GM19351 (cell line): ENCODE measurements at regions not wholly inside any gene's neighbourhood (a gene's known extent, or its start where the extent isn't known, plus 50 kb on each side); places are given as distances from the start of the nearest gene placed in this dataset.
"Not testable (repeated sequence)": the region's sequence is repeated elsewhere in the genome, so short reads cannot be mapped to it uniquely, and the experiment has no call there.

ENCODE experiments used
- ATAC-seq: cut with Tn5 transposase; IDR thresholded peaks from one replicate; pipeline ENCODE4 v1.9.1; 2021; ENCODE audit warnings: mild to moderate bottlenecking, moderate library complexity; ENCODE audit not compliant: unreplicated experiment

DNA sequence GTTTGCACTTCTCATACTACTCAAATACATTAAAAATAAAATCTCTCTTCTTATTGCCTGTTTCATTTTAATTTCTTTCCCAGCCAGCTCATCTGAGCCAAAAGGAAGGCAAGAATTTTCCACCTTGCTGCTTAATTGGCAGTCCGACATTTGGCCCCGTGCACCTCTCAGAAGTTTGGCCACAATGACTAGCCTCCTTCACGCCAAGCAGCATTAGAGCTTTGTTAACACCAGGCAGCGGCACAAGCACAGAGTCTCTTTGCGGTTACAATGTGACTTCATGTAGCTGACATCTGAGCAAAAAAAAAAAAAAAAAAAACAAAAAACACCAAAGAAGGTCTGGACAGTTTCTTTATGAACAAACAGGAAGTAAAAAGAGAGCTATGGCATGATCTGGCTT is 248.9 kb downstream of the OSR1 start:
- no peak for ATAC-seq

DNA sequence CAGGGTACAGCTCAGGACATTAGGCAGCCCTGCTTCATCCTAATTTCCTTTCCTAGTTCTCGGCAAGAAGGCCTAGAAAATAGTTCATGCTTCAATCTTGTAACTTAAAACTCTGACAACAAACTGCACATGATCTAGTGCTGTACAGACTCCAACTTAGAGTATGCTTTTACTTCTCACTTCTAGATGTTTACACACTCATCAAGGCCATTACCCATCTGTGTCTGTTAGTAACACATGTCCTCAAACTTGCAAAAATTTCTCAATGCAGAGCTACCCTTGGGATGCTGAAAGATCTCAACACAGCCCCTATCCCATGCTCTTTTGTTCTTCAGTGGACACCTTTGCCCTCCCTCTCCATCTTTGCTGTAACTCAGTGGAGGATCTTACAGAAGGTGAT is 252.0 kb downstream of the OSR1 start:
- no peak for ATAC-seq

GRCh38 chr2:19104503-19104902 is 253.9 kb downstream of the OSR1 start:
- no peak for ATAC-seq

DNA sequence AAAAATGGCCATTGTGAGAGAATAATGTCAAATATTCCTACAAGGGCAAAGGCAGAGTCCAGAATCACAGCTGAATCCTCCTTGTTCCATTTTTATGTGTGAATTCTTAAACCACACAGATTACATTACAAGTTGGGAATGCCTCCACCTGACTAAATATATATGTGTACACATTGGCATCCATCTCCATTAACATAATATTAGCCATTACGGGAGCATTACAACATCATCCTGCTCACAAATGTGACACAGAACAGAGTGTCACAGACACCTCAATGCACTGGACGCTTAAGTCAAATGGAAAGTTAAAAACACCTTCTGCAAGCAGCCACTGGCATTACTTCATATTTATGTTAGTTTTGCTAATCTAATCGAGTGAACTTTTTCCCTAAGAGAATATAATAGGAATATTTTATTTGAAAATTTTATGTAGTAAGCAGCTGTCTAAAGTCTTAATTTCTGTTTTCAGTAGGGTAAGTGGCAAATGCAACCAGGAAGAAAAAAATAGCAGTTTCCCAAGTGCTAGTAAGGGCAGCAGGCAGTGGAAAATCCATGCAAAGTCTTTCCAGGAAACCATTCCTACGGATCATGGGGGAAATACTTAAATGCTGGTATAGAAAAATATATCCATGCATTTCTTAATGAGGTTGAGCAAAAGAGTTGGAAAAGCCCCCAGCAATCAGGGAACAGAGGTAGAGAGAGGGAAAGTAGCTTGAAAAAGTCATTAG is 255.6 kb downstream of the OSR1 start:
- ATAC-seq = no peak

- ATAC-seq = no peak
Measured at GRCh38 chr2:19101968-19102367, 256.5 kb downstream of the OSR1 start.

- ATAC-seq = no peak
Measured at GRCh38 chr2:19100570-19100969, 257.9 kb downstream of the OSR1 start.

DNA sequence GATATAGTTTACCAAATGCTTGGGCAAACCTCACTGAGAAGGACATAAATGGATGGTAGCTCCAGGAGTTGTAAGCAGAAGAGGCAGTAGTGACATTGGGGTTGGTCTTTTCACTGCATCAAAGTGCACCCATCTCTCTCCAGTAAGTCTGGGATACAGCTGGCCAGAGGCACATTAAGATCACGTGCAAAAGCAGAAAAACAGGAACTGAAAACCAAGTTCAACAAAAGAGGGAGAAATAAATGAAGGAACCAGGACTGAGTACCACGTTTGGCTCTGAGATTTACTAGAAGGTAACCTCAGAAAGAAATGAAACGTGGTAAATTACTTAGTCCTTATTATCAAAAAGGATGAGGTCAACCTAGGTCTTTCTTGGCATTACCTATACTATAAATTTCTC is 259.2 kb downstream of the OSR1 start:
- no peak for ATAC-seq

DNA sequence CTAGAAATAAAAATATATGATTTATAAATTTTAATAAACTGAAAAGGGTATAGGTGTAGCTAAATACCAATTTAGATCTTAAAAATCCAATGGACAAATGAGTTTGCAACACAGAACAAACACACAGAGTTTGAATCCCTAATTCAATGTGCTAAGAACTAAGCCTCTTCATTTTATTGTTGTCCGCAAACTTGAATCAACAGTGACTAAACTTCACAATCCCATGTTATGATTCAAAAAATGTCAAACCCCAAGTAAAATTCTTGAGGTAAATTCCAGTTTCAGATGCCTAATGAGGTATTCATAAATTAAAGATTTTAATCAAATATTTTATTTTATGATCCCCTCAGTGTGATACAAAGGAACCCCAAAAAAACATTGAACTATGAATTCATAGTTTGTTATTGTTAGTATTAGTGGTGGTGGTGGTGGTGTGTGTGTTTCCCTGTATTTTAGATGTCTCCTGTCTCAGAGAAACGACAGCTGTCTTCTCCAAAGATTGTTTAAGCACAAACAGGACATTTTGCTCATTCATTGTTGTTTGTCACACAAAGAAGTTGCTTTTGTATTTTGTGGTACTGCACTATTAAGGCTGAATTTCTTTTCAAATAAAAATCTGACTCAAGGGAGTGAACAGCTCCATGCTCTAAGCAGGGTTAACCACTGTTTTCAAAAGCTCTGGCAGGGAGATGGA is 259.8 kb downstream of the OSR1 start:
- ATAC-seq = no peak

- not testable (repeated sequence) for ATAC-seq
Measured at GRCh38 chr2:19089476-19089875, 268.9 kb downstream of the OSR1 start.

- ATAC-seq = no peak
Measured at GRCh38 chr2:19086231-19086651, 272.2 kb downstream of the OSR1 start.

DNA sequence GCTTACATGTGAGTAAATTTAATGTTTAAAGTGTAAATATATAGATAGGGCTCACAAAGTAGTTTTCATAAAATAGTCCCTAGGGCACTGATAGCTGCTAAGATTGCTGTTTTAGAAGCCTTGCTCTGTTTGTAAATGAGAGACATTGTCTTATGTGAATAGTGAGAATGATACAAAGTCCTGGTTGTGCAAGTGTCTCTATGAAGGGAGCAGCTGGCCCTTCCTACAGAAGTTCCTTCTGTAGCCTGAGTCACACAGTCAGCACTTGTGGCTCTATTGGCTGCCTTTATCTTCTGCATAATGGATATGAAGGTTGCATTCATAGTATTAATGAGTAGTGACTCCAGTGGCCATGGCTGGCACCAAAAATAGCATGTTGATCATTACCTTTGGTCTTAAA is 279.7 kb downstream of the OSR1 start:
- no peak for ATAC-seq

DNA sequence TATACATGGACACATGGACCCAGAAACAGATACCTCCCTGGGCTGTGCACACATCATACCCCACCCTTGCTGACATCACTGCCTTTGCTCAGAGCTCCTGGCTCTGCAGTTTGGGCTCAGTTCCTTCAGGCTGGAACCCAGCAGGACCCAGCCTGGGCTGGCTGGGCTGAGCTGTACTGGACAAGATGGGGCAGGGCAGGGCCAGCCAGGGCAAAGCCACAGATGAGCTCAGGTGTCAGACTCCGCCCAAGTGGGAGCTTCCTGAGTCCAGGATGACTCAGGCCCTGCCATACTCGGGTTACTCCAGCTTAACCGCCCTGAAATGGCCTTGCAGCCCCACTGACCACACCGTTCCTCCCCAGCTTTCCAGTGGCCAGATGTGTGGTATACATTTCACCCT is 284.9 kb downstream of the OSR1 start:
- no peak for ATAC-seq

DNA sequence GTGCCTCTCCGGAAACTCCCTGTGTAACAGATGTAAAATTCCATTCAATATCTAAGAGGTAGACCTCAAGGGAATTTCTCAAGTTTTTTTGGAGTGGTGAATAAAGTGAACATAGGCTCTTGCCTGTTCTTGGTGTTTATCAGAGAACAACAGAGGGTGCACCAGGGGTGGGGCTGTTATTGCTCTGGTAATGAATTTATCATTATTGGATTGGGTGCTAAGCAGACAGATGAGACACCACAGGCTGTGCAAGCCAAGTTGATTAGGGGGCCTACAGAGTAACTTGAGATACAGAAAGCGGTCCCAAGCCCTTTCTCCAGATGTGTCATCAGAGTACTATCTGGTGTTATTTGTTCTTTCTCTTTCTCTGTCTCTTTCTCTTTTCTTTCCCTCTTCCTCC is 286.3 kb downstream of the OSR1 start:
- no peak for ATAC-seq

- ATAC-seq = no peak
Measured at GRCh38 chr2:19070886-19071285, 287.5 kb downstream of the OSR1 start.

DNA sequence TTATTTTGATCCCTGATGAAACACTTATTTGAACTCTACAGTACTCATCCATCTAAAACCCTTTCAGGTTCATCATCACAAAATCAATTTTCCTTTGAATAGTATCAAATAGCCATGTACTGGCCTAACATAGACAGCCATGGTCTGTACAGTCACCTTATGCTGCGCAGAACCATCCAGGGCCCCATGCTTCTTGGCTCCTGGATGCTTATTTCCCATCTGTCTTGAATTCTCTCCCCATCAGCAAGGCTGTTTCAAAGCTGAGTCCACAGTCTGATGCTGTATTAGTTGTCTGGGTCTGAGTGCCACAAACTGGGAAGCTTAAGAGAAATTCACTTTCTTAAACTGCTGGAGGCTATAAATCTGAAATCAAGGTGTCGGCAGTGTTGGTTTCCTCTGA is 290.2 kb downstream of the OSR1 start:
- no peak for ATAC-seq

DNA sequence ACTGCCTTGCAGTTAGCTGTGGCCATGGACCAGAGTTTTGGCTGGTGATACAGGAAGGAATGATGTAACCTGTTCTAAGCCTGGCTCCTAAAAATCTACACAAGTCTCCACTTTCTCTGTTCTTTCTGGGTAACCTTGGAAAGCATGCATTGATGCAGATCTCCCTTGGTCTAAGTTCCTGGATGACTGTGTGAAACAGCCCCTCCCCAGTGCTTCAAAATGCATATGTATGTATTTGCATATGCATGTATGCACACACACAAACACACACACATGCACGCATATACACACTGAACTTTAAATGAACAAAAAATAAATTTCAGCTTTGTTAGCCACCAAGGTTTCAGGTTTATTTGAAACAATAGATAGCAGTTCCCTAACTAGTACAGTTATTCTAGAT is 296.1 kb downstream of the OSR1 start:
- ATAC-seq = no peak

GRCh38 chr2:19059076-19059475 is 299.3 kb downstream of the OSR1 start:
- no peak for ATAC-seq

GRCh38 chr2:19051203-19051831 is 307.1 kb downstream of the OSR1 start:
- no peak for ATAC-seq

DNA sequence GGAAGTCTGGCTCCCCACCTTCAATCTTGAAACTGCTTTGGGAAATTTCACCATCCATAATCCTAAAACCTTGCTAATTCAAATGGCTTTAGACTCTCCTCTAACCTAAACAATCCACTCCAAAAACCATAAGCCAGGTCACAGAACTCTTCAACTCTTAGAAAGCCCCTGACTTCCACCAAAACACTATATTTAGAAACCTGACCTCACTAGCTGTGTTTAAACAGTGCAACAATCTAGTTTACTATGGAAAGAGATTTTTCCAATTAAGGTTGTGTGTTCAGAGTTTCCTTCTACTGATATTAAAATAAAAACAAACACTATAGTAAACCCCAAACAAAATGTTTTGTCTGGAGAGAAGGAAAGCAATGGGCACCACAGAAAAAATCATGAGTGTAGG is 308.1 kb downstream of the OSR1 start:
- no peak for ATAC-seq

GRCh38 chr2:19048593-19049266 is 309.7 kb downstream of the OSR1 start:
- no peak for ATAC-seq

GRCh38 chr2:19046986-19047780 is 311.2 kb downstream of the OSR1 start:
- ATAC-seq = peak; percentile 88
